Epithelial cell of proximal tubule (primary cell): ENCODE measurements at regions not wholly inside any gene's neighbourhood (a gene's known extent, or its start where the extent isn't known, plus 50 kb on each side); places are given as distances from the start of the nearest gene placed in this dataset.

Source experiments
- DNase-seq: peaks from one replicate; pipeline ENCODE4 v3.0.0-alpha.2; 2011; ENCODE audit warnings: low read depth
- H3K4me3 ChIP-seq: 2 replicates; pipeline ENCODE4 v1.5.1; 2011; ENCODE audit warnings: low read depth, mild to moderate bottlenecking, low read length
- CTCF ChIP-seq: conservative IDR thresholded peaks from 2 replicates; pipeline ENCODE4 v1.5.1; 2012; ENCODE audit warnings: low read depth, mild to moderate bottlenecking, low read length

GRCh38 chr4:156101571-156101970, 147.9 kb upstream of the CTSO start:
- H3K4me3 ChIP-seq, result no peak overlapping the region
- DNase-seq, result no peak

DNA sequence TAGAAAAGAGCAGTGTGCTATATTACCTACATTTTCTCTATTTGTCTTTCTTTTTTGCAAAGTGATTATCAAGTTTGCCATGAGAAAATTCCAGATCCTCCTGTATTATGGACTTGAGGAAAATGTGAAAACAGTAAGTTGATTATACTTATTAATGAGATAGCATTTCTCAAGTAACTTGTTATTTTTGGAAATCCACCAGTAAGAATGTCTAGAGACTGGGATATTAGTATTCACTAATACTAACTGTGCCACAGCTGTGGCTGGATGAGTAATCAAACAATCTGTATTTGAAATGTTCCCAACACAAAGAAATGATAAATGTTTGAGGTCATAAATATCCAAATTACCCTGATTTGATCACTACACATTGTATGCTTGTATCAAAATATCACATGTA, 147.0 kb upstream of the CTSO start:
- DNase-seq, result no peak
- no peak for TF ChIP-seq CTCF
- H3K4me3 ChIP-seq, result no peak overlapping the region

More at GRCh38 chr4:156101571-156101970, 147.9 kb upstream of the CTSO start:
- no peak for TF ChIP-seq CTCF

GRCh38 chr4:156098805-156099204, 145.1 kb upstream of the CTSO start:
- H3K4me3 ChIP-seq, result no peak overlapping the region
- no peak for DNase-seq
- TF ChIP-seq CTCF, result no peak

DNA sequence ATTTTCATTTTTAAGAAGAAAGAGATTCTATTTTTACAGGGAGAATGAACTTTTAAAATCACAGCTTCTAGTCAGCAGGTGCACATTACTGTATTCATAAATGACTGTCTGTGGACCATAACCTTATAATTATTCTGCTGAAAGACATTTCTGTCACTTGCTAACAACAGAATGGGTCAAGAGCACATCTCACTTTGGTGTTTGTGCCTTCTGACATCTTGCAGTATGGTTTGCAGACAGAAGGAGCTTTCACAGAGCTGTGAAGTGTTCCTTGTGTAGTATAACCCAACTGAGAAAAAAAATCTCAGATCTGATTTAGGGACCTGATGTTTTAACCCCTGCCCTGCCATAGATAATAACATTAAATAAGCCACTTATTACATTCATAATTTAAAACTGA, 131.4 kb upstream of the CTSO start:
- DNase-seq, result no peak
- TF ChIP-seq CTCF, result no peak
- H3K4me3 ChIP-seq, result no peak overlapping the region

DNA sequence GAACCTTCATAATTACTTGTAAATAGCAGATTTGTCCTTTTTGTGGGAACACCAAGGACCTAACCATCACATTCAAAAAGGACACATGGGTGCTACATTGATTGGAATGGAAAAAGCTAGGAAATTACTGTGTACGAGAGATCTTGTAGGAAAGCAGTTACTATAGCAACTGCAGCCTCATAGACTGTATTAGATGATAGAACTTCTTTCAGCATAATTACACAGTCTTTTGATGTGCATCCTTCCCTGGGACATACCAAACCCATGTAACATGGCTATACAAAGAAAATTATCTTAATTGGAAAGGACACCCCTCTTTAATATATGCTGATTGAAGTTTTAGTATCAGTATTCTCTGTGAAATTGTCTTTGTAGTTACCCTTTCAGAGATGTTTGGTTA, 130.7 kb upstream of the CTSO start:
- no peak for DNase-seq
- no peak for TF ChIP-seq CTCF

GRCh38 chr4:156073976-156074375, 120.3 kb upstream of the CTSO start:
- H3K4me3 ChIP-seq, result no peak overlapping the region
- no peak for TF ChIP-seq CTCF
- no peak for DNase-seq

More for the DNA sequence above, 130.7 kb upstream of the CTSO start:
- H3K4me3 ChIP-seq, result no peak overlapping the region

GRCh38 chr4:156060661-156061060, 107.0 kb upstream of the CTSO start:
- no peak for DNase-seq
- no peak overlapping the region for H3K4me3 ChIP-seq
- TF ChIP-seq CTCF, result no peak
